GM12874 (cell line): ENCODE measurements at regions not wholly inside any gene's neighbourhood (a gene's known extent, or its start where the extent isn't known, plus 50 kb on each side); places are given as distances from the start of the nearest gene placed in this dataset.

Experiments used
- CTCF ChIP-seq: IDR thresholded peaks from 2 replicates; pipeline ENCODE4 v1.5.1; 2011; ENCODE audit warnings: low read depth, mild to moderate bottlenecking, control low read depth, low read length, moderate library complexity; ENCODE audit not compliant: insufficient read depth

- TF ChIP-seq CTCF = no peak
Measured at GRCh38 chr7:28301148-28301641, 111.1 kb upstream of the CREB5 start.

DNA sequence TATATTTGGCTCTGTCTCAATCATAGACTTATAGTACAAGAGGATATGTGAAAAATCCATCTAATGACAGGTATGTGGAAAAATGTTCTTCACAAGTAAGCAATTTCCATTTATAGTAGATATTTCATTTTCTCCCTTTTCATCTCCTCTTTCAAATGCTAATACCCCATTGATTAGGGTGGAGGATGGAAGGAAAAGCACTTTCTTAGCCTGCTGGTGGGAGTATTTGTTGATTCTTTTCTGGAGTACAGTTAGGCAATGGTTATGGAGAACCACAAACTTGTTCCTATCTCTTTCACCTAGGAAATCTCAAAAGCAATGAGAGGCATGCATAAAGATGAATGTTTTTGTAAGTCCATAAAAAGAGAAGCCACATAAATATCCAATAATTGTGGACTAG lies 108.0 kb upstream of the CREB5 start:
- no peak for TF ChIP-seq CTCF

DNA sequence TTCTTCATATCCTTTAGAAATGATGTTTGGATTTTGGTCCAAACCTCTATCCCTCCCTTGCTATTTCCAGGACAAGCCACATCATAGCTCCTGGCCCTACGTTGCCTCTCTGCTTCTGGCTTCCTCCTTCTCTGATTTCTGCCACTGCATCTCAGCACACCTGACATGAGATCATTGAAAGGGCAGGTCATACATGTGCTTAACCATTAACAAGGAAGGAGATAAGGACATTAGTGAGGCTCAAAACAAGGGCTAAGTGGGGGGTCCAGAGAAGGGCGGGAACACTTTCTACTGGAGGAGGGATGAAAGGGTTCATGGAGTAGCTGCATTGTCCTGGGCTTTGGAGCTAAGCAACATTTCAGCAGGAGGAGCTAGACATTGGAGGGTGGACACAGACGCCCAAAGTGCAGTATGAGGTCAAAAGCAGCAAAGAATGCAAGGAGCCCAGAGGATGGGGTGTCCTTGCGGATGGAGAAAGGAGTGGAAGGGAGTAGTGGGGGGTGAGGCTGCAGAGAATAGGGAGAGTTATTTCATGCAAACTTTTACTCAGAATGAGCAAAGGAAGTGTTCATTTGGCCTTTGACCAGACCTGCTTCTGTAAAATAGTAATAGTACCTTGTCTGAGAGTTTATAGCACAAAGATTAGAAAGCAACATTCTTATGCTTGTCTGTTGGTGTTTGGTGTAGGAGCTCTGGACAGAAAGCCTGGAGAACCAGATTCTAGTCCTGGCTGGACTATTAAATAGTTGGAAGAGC lies 102.4 kb upstream of the CREB5 start:
- no peak for TF ChIP-seq CTCF

GRCh38 chr7:28310460-28310848 lies 101.9 kb upstream of the CREB5 start:
- no peak for TF ChIP-seq CTCF

DNA sequence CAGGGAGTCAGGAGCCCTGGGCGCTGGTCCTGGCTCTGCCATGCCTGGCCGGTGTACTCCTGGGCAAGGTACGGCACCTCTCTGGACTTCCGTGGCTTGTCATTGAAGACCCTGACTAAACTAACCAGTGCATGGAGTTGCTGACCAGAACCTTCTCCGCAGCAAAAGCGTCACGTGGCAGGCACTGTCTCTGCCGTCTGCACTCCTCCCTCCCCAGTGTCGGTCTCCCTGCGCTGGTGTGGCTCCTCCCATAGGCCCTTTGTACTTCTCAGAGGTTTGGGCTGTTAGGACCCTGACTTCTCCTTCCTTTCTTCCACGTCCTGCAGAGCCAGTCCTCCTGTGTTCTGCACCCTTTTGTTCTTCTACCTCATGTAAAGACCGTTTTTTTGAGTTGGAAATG lies 100.6 kb upstream of the CREB5 start:
- TF ChIP-seq CTCF = no peak

DNA sequence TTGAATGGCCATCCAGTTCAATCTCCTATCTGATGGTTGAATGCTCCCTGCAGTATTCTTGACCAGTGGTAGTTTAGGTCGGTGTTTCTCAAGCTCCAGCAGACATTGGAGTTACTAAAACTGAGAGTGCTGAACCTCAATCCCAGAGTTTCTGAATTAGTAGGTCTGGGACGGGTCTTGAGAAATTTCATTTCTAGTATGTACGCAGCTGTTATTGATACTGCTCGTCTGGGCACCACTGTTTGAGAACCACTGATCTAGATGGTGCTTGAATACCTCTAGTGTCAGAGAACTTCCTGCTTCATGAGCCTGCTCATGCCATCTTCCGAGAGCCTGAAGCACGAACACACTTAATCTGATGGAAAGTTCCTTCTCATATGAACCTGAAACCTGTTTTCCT lies 99.4 kb upstream of the CREB5 start:
- TF ChIP-seq CTCF = no peak

GRCh38 chr7:28314841-28315240 lies 97.5 kb upstream of the CREB5 start:
- no peak for TF ChIP-seq CTCF
